Transverse colon (tissue), 4 donors: ENCODE measurements at regions not wholly inside any gene's neighbourhood (a gene's known extent, or its start where the extent isn't known, plus 50 kb on each side); places are given as distances from the start of the nearest gene placed in this dataset.

Source experiments
- CTCF ChIP-seq, 5 experiments: fragments of 200-600 bp in 3 of 5; fragments of 450-650 bp in 2 of 5; sonication (generic) in 3 of 5; IDR thresholded peaks; 1 replicate in 2 of 5; 2 replicates in 3 of 5; pipeline ENCODE4 v1.5.1; 2016 to 2017; ENCODE audit warnings: antibody characterized with exemption in 5 of 5, inconsistent platforms in 3 of 5, mild to moderate bottlenecking in 2 of 5, moderate library complexity in 1 of 5
- POLR2A ChIP-seq: fragments of 450-650 bp; IDR thresholded peaks from one replicate; pipeline ENCODE4 v1.6.1; 2016; ENCODE audit warnings: antibody characterized with exemption, mild to moderate bottlenecking, moderate library complexity
- POLR2AphosphoS5 ChIP-seq, 3 donors: sonication (generic); formaldehyde crosslinking; IDR thresholded peaks; one replicate each; pipeline ENCODE4 v1.6.1; 2016; ENCODE audit warnings: antibody characterized with exemption in 3 of 3

DNA sequence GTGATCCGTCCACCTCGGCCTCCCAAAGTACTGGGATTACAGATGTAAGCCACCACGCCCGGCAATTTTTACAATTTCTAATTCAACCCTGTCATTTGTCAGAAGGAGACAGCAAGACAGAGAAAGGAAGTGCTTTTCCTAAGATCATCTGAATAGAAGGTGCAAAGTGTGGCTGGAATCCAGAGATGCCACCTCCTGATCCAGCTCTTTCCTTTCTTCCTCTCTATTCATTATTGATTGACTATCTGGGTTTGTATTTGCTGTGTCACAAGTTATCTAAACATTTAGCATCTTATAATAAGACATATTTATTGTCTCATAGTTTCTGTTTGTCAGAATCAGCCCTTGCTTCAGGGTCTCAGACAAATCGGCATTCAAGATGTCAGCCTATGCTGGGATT, 217.7 kb downstream of the BCAS1 start:
- no peak for TF ChIP-seq CTCF (IDR thresholded peaks at IDR 0.05)
- no peak for TF ChIP-seq POLR2A
- no peak for TF ChIP-seq POLR2AphosphoS5 (IDR thresholded peaks at IDR 0.05)
